GM21825 (cell line): ENCODE measurements at regions not wholly inside any gene's neighbourhood (a gene's known extent, or its start where the extent isn't known, plus 50 kb on each side); places are given as distances from the start of the nearest gene placed in this dataset.
A peak's percentile ranks its signal among the peaks of the same experiment; 100 is the strongest.

Experiments used
- ATAC-seq: cut with Tn5 transposase; IDR thresholded peaks from one replicate; pipeline ENCODE4 v1.9.1; 2021; ENCODE audit warnings: mild to moderate bottlenecking, moderate library complexity; ENCODE audit not compliant: unreplicated experiment

GRCh38 chr13:76466043-76466442 is 420.2 kb downstream of the KCTD12 start:
- no peak for ATAC-seq

- no peak for ATAC-seq
Observed at GRCh38 chr13:76463314-76463713, 422.9 kb downstream of the KCTD12 start.

DNA sequence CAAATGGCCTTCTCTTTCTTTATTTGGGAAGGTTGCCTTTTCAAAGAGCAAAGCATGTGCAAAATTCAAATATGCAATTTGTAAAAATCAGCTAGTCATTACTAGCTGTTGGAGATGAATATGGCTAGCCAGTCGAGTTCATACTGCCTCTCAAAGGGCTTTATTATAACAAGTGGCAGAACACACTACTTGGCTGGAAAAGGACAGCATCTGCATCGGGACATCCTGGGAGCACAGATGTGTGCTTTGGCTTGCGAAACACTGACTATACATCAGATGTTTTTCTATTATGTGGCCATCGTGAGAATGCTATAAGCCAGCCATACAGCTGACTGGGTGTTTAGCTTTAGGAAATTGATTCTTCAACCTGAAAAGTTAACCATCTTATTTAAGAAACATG is 424.2 kb downstream of the KCTD12 start:
- ATAC-seq: no peak

DNA sequence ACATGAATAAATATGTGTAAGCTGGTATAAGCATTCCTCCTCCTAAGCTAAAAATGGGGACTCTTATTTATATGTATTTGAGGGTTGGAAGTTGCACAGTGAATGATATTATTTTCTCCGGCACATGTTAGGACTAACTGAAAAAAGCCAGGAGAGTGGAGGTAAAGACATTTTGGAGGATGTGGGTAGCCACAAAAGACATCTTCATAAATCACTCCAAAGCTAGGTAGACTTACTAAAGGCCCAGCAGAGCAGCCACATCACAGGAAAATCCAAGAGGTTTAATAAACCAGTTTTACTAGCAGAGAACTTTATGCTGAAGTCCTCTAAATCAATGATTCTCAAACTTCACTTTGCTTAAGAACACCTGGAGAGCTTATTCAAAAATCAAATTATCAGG is 424.7 kb downstream of the KCTD12 start:
- no peak for ATAC-seq

GRCh38 chr13:76459863-76460262 is 426.3 kb downstream of the KCTD12 start:
- ATAC-seq: no peak

- no peak for ATAC-seq
Observed at GRCh38 chr13:76455960-76456359, 430.2 kb downstream of the KCTD12 start.

DNA sequence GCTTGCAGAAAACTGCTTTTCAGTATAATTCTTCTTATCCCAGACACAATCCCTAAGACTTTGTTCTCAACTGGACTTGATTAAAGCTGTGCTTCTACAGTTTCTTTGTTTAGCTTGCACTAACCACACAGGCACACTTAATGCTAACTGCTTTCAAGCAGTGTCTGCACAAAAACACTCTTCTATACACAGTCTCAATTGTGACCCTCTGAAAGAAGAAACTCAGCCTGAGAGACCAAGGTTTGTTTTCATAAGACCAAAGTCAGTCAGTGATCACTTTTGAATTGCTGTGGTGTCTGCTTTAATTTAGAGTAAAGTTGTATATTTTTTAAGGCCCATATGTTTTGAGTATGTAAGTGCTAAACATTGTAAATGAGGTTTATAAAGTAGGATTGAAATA is 431.2 kb downstream of the KCTD12 start:
- no peak for ATAC-seq

- ATAC-seq: no peak
Observed at GRCh38 chr13:76449716-76450115, 436.5 kb downstream of the KCTD12 start.

DNA sequence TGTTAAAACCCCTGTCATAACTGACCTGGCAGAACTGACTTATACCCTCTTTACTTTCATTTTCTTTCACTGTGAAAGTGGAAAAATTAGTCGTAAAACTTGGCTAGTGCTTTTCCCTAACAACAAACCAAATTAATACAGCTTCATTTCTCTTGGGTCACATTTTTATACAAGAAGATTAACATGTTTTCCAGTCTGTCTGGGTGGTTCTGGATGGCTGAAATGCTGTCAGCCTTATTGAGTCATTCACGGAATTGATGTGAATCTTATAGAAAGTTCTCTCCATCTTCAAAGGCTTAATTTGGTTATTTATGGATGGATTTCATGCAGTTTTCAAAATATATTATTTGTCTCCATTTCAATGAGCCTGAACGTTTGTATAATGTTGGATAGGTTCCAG is 440.0 kb downstream of the KCTD12 start:
- ATAC-seq: no peak

- peak; percentile 84 for ATAC-seq
Observed at GRCh38 chr13:76440568-76440967, 445.6 kb downstream of the KCTD12 start.

- ATAC-seq: no peak
Observed at GRCh38 chr13:76439546-76439945, 446.7 kb downstream of the KCTD12 start.

GRCh38 chr13:76438050-76438449 is 448.2 kb downstream of the KCTD12 start:
- ATAC-seq: no peak

DNA sequence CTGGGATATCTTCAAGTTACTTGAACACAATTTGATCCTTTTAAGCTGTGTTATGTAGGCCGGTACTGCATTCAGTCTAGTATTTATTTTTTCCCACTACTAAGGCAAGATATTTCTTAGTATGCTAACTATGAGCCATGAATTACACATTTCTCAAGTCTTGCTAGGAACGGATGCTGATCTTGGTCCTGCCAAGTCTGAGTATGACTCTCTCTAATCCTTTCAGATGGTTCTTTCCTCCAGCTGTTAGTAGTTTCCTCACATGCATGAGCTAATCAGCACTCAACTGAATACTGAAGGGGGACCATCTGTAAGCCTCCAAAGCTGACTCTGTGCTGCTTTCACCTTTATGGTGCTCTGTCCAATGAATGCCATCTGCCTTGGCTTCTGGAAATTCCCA is 460.3 kb downstream of the KCTD12 start:
- ATAC-seq: no peak

DNA sequence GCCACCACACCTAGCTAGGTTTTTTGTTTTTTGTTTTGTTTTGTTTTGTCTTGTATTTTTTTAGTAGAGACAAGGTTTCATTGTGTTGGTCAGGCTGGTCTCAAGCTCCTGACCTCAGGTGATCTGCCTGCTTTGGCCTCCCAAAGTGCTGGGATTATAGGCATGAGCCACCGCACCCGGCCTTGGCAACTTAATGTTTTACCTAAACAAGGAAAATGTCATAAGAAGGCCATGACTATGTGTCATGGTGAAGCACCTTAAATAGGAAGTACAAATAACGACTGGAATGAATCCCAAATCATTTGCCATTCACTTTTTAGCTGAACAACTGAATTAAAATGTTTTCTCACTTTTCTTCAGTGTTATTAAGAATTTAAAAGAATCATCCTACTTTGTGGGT is 465.2 kb downstream of the KCTD12 start:
- no peak for ATAC-seq

DNA sequence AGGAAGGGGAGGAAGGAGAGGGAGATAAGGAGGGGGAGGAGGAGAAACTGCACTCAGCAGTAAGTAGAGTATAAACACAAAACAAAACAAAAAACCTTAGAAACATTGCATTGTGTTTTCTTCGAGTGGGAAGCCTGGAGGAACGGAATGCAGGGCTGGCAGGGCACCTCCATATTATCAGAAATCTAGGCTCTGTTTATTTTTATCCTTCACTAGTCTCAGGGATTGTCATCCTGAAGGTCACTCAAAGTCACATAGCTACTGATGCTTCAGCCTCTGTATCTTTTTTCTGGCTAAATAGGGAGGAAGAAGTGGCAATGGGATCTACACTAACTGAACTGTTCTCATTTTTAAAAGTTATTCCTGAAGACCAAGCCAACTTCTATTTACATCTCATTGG is 467.8 kb downstream of the KCTD12 start:
- no peak for ATAC-seq

DNA sequence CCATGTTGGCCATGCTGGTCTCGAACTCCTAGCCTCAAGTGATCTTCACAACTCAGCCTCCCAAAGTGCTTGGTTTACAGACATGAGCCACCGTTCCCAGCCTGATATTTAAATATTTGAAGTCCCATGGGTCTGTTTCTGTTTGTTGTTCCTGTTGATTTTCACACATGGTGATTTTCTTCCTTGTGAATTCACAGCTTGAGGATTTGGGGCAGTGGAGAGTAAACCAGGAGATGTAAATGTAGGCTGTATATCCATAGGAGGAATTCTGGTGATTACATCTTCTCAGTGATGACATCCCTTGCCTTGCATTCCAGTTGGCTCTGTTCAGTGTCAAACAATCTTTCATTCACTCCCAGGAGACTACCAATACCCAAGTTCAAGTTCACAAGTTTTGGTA is 471.9 kb downstream of the KCTD12 start:
- ATAC-seq: no peak

DNA sequence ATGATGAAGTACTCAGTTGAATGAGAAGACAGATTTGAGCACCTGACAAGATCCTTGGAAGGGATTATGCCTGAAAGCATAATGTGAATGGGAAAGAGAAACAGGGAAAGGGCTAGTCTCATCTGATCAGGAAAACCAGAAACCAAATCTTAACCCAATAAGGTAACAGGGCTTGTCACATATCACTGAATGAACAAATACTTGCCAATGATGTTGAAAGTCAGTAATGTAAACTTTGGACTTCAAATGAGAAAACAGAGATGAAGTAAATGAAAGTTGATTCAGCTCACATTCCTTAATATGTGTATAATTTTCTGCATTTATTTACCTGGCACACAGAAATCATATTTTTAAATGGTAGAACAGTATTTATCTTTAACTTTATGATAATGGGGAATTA is 480.0 kb downstream of the KCTD12 start:
- ATAC-seq: no peak

DNA sequence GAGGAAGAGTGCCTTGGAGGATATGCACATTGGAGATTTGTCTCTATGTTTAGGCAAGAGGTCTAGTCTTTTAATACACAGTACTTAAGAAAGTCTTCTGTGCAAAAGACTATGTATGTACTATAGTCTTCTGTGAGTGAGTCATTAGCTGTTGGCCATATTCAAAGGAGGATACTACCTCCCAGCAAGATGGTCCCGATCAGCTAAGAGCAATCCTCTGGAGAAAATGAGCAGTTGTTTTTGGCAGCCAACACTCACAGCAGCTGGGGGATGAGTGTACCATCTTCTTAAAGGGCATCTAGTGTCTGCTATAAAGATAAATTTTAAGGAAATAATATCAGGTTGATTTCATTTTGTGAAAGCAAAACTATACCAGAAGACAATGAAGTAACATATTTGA is 487.8 kb downstream of the KCTD12 start:
- no peak for ATAC-seq

GRCh38 chr13:76397413-76397812 is 488.8 kb downstream of the KCTD12 start:
- ATAC-seq: no peak

GRCh38 chr13:76389321-76389720 is 496.9 kb downstream of the KCTD12 start:
- ATAC-seq: no peak

DNA sequence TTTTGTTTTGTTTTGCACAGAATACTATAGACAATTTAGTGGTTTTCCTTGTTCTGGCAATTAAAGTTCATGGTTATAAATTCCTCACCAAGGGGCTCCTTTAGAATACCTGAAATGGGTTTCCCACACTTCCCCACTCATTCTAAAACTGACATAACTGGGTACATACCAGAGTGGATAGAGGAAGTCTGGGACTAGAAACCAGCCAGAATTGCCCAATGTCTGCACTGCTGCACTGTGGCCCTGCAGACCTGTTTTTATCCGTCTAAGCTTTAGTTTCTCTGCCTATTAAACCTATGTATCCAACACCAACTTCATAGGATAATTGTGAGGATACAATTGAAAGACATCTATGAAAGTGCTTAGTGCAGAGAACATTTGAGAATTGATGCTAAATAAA is 498.6 kb downstream of the KCTD12 start:
- no peak for ATAC-seq

DNA sequence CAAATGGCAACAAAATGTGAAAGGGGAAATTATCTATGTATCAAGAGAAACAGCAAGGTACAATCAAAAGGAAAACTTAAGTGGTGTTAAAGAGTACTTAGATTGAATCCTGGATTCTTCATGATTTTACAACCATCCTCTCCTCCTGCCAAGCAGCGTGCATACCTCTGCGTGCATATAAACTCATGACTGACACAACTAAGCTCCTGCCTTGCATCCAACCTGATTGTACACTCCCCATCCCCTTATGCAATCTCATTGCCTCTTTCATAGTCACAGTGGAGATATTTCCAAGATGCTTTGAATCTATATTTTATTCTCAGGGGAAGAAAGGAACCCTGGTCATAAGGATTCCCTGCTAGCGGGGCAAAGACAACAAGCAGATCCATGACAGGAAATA is 499.9 kb downstream of the KCTD12 start:
- ATAC-seq: no peak

GRCh38 chr13:76385586-76385985 is 500.6 kb downstream of the KCTD12 start:
- ATAC-seq: no peak
